Kidney (tissue), 13 donors: ENCODE measurements at regions not wholly inside any gene's neighbourhood (a gene's known extent, or its start where the extent isn't known, plus 50 kb on each side); places are given as distances from the start of the nearest gene placed in this dataset.
A peak's percentile ranks its signal among the peaks of the same experiment; 100 is the strongest.

Experiments used
- DNase-seq, 5 donors: peaks; one replicate each; pipeline ENCODE4 v3.0.0-alpha.2; 2013 to 2020
- FAIRE-seq: peaks from 2 replicates; lab custom pipeline; 2012; peaks lifted over from hg19 to GRCh38; lab: Jason Lieb, UNC
- H3K27ac ChIP-seq, 2 donors: one replicate each; pipeline ENCODE4 v1.7.0; 2013; ENCODE audit warnings: low read depth in 2 of 2, low read length in 2 of 2, inconsistent platforms in 1 of 2
- H3K27me3 ChIP-seq: one replicate; pipeline ENCODE4 v1.7.1; 2013; ENCODE audit warnings: low read length, inconsistent platforms; ENCODE audit not compliant: control insufficient read depth, insufficient read depth
- H3K36me3 ChIP-seq, 3 donors: one replicate each; pipeline versions ENCODE4 v1.7.0 to v1.7.1; 2013; ENCODE audit warnings: low read length in 3 of 3, control low read depth in 1 of 3, inconsistent platforms in 1 of 3; ENCODE audit not compliant: insufficient read depth in 3 of 3, control insufficient read depth in 2 of 3
- H3K4me1 ChIP-seq, 3 donors: one replicate each; pipeline versions ENCODE4 v1.7.0 to v1.7.1; 2013; ENCODE audit warnings: low read length in 3 of 3, inconsistent platforms in 1 of 3, low read depth in 1 of 3; ENCODE audit not compliant: control insufficient read depth in 2 of 3, insufficient read depth in 2 of 3
- H3K4me3 ChIP-seq, 3 donors: one replicate each; pipeline versions ENCODE4 v1.7.0 to v1.8.1; 2013; ENCODE audit warnings: low read length in 3 of 3, control low read depth in 1 of 3, inconsistent platforms in 1 of 3
- H3K9ac ChIP-seq, 3 donors: one replicate each; pipeline versions ENCODE4 v1.7.0 to v1.7.1; 2013; ENCODE audit warnings: low read length in 3 of 3, control low read depth in 1 of 3, inconsistent platforms in 1 of 3
- H3K9me3 ChIP-seq, 3 donors: one replicate each; pipeline versions ENCODE4 v1.7.0 to v1.7.1; 2013; ENCODE audit warnings: low read length in 3 of 3, control low read depth in 1 of 3, inconsistent platforms in 1 of 3; ENCODE audit not compliant: control insufficient read depth in 2 of 3, insufficient read depth in 1 of 3
- intact Hi-C: fragments of 100-400 bp; cut with DNase I; formaldehyde crosslinking; loops from one replicate; pipeline ENCODE4 v1.11.1; 2022
- TF ChIP-seq, protein P1 (sequence below): IDR thresholded peaks from 3 replicates; pipeline ENCODE4 v1.5.1; 2012; ENCODE audit warnings: mild to moderate bottlenecking, moderate library complexity, borderline replicate concordance; ENCODE audit not compliant: insufficient read depth; ENCODE audit errors: extremely low read depth
- donor health status: control.
- donor health status: control.
- donor health status: control.
- donor health status: control.
- donor health status: control.
- donor health status: DM: yes; HTN: yes; CAD: no.
- donor health status: Normal renal cell carcinoma (clear cell type).

- no peak overlapping the region for H3K9ac ChIP-seq
- no peaks in the 10 kb centered on the region for H3K27me3 ChIP-seq
- no peaks in the 10 kb centered on the region for H3K4me1 ChIP-seq
- FAIRE-seq (no peak), DNase-seq (no peak)
- H3K27ac ChIP-seq, result no peak overlapping the region
- H3K9me3 ChIP-seq, result no peaks in the 10 kb centered on the region
- no peak overlapping the region for H3K4me3 ChIP-seq
- H3K36me3 ChIP-seq, result no peaks in the 10 kb centered on the region
- TF ChIP-seq, protein P1, sequence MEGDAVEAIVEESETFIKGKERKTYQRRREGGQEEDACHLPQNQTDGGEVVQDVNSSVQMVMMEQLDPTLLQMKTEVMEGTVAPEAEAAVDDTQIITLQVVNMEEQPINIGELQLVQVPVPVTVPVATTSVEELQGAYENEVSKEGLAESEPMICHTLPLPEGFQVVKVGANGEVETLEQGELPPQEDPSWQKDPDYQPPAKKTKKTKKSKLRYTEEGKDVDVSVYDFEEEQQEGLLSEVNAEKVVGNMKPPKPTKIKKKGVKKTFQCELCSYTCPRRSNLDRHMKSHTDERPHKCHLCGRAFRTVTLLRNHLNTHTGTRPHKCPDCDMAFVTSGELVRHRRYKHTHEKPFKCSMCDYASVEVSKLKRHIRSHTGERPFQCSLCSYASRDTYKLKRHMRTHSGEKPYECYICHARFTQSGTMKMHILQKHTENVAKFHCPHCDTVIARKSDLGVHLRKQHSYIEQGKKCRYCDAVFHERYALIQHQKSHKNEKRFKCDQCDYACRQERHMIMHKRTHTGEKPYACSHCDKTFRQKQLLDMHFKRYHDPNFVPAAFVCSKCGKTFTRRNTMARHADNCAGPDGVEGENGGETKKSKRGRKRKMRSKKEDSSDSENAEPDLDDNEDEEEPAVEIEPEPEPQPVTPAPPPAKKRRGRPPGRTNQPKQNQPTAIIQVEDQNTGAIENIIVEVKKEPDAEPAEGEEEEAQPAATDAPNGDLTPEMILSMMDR, result no peak
- intact Hi-C loops, result no loop called here
Measured at GRCh38 chrX:122026665-122027064, 979.3 kb downstream of the GLUD2 start.

GRCh38 chrX:122046226-122046625 is 998.8 kb downstream of the GLUD2 start:
- H3K27ac ChIP-seq, result no peak overlapping the region
- no peaks in the 10 kb centered on the region for H3K4me1 ChIP-seq
- H3K36me3 ChIP-seq, result no peaks in the 10 kb centered on the region
- peak in 1 of 5 donors; percentile 38 for DNase-seq
- no peak overlapping the region for H3K4me3 ChIP-seq
- H3K9me3 ChIP-seq, result no peaks in the 10 kb centered on the region
- FAIRE-seq, result no peak
- TF ChIP-seq, protein P1, result no peak
- no peaks in the 10 kb centered on the region for H3K27me3 ChIP-seq
- intact Hi-C loops, result no loop called here
- H3K9ac ChIP-seq, result no peak overlapping the region

GRCh38 chrX:122046815-122047214 is 999.4 kb downstream of the GLUD2 start:
- no peaks in the 10 kb centered on the region for H3K4me1 ChIP-seq
- DNase-seq, result peak in 1 of 5 donors; percentile 18
- no peak overlapping the region for H3K4me3 ChIP-seq
- FAIRE-seq, result no peak
- H3K36me3 ChIP-seq, result no peaks in the 10 kb centered on the region
- no peak overlapping the region for H3K27ac ChIP-seq
- TF ChIP-seq, protein P1, result no peak
- intact Hi-C loops, result no loop called here
- no peaks in the 10 kb centered on the region for H3K27me3 ChIP-seq
- no peaks in the 10 kb centered on the region for H3K9me3 ChIP-seq
- H3K9ac ChIP-seq, result no peak overlapping the region

DNA sequence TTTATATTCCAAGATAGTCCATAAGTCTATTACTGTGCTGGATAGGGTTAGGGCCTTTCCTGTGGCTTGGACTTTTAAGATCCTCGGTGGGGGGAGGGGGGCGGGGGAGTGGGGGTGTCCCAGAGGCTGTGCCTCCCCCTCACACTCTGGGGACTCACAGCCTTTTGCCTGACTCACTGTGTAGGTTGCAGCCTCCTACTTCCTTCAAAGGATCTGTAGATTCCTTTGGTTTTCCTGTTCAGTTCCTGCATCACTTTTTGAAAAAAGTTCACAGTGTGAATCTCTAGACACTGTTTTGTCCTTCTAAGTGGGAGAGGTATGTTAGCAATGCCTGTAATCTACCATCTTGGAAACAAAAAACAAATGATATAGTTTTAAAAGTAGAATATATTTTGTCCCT is 999.9 kb downstream of the GLUD2 start:
- intact Hi-C loops, result no loop called here
- Histone ChIP-seq H3K27me3 (no peaks in the 10 kb centered on the region), H3K9me3 (no peaks in the 10 kb centered on the region), H3K27ac (no peak overlapping the region), H3K36me3 (no peaks in the 10 kb centered on the region), H3K9ac (no peak overlapping the region), H3K4me3 (no peak overlapping the region), H3K4me1 (no peaks in the 10 kb centered on the region)
- TF ChIP-seq, protein P1, result no peak
- FAIRE-seq (no peak), DNase-seq (no peak)
